ENCODE measurements at regions not wholly inside any gene's neighbourhood (a gene's known extent, or its start where the extent isn't known, plus 50 kb on each side); places are given as distances from the start of the nearest gene placed in this dataset.

DNA sequence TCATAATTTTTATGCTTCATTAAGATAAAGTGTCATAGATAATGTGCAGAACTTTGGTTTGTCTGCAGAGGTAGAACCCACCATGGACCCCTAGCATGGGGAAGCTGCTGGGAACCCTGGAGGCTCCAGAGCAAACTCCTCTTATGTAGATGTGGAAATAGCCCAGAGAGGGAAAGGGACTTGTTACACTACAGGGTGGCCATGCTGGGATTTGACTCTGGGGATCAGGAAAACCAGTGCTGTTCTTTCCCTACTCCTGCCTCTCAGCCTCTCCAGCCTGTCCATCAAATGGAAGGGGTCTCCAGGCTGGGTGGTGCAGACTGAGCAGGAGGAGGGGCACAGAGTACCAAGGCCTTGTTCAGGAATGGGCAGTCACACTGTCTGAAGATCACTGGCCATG, 54.2 kb downstream of the MSX1 start:
- intact Hi-C loops (cut with DNase I, micrococcal nuclease), result no loop called here
- ATAC-seq, result no peak
- no peak overlapping the region for H3K4me3 ChIP-seq
- TF ChIP-seq, protein P1, sequence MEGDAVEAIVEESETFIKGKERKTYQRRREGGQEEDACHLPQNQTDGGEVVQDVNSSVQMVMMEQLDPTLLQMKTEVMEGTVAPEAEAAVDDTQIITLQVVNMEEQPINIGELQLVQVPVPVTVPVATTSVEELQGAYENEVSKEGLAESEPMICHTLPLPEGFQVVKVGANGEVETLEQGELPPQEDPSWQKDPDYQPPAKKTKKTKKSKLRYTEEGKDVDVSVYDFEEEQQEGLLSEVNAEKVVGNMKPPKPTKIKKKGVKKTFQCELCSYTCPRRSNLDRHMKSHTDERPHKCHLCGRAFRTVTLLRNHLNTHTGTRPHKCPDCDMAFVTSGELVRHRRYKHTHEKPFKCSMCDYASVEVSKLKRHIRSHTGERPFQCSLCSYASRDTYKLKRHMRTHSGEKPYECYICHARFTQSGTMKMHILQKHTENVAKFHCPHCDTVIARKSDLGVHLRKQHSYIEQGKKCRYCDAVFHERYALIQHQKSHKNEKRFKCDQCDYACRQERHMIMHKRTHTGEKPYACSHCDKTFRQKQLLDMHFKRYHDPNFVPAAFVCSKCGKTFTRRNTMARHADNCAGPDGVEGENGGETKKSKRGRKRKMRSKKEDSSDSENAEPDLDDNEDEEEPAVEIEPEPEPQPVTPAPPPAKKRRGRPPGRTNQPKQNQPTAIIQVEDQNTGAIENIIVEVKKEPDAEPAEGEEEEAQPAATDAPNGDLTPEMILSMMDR (IDR thresholded peaks at IDR 0.05), result no peak
- no peaks in the 10 kb centered on the region for H3K9me3 ChIP-seq
- DNase-seq, result no peak
- no peaks in the 10 kb centered on the region for H3K4me1 ChIP-seq (ENCODE audit: low read depth)
- H3K36me3 ChIP-seq (ENCODE audit: low read depth), result no peaks in the 10 kb centered on the region

DNA sequence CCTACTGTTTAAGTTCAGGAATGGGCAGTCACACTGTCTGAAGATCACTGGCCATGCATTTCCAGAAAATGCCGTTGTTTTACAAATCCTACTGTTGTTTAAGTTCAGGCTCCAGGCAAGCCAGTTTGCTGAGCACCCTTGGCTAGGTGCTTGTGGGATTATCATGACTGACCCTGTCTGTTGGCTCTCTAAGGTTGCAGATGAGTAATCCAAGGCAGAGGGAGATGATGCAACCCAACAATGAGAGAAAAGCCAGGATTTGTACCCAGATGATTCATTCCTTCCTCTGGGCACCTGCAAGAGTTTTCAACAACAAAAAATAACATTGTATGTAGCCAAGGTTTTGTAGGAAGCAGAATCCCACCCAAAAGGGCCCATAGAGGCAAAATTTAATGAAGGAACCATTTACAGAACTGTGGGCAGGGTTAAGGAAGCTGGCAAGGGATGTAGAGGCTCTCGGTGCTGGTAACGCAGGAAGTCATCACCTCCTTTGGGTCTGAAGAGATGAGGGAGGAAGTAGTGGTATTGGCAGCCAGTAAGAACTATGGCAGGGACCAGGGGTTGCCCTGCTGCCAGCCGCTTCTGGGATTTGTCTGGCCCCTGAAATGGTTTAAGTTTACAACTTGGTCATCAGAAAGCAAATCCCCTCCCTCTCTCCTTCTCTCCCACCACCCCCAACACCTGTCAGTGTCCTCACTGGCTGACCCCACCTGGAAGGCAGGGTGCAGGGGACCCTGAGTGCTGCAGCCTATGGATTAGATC, 54.8 kb downstream of the MSX1 start:
- no peak for DNase-seq
- no peak for ATAC-seq
- Histone ChIP-seq H3K4me3 (no peak overlapping the region), H3K36me3 (ENCODE audit: low read depth) (no peaks in the 10 kb centered on the region), H3K9me3 (no peaks in the 10 kb centered on the region), H3K4me1 (ENCODE audit: low read depth) (no peaks in the 10 kb centered on the region)
- intact Hi-C loops (cut with DNase I, micrococcal nuclease), result no loop called here
- TF ChIP-seq, protein P1 (IDR thresholded peaks at IDR 0.05), result no peak

DNA sequence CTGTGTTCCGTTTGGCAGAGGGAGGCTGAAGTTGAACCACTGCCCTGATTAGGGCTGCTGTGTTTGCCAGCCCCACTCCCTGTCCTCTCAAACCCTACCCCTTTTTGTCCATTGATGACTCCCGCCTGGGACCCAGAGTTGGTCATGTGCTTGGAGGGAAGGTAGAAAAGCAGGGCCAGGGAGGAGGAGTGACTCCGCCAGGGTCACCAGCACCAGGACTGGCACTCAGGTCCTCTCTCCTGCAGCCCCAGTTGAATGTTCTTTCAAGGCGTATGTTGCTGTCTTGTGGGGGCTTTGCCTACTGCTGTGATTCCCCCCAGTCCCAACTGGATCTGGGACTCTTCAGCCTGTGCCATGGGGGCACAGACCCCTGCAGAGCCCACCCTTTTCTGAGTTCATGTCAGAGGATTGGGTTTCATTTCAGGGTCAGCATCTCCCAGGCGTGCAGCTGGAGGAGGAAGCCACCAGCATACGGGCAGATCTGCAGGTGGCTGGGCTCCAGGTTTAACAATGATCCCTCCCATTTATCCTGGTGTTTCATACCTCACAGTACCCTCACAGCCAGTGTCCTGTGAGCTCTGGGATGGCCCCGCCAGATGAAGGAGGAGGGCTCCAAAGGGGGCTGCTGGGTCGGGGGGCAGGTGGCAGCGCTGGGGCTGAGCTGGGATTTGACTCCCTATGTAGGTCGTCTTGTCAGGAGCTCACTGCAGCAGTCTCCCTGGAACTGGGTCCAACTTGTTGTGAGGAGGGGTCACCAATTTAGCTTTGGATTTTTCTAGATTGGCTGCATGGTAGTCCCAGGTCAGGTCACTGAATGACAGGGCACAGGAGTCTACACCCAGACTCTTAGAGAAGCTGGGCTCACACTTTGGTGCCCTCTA, 55.7 kb downstream of the MSX1 start:
- intact Hi-C loops (cut with DNase I, micrococcal nuclease), result no loop called here
- ATAC-seq (no peak), DNase-seq (no peak)
- no peaks in the 10 kb centered on the region for H3K36me3 ChIP-seq (ENCODE audit: low read depth)
- no peaks in the 10 kb centered on the region for H3K4me1 ChIP-seq (ENCODE audit: low read depth)
- H3K9me3 ChIP-seq, result no peaks in the 10 kb centered on the region
- TF ChIP-seq, protein P1 (IDR thresholded peaks at IDR 0.05), result no peak
- H3K4me3 ChIP-seq, result no peak overlapping the region

- TF ChIP-seq, protein P1 (IDR thresholded peaks at IDR 0.05), result no peak
- ATAC-seq (no peak), DNase-seq (no peak)
- Histone ChIP-seq H3K9me3 (no peaks in the 10 kb centered on the region), H3K4me1 (ENCODE audit: low read depth) (no peaks in the 10 kb centered on the region), H3K4me3 (no peak overlapping the region), H3K36me3 (ENCODE audit: low read depth) (no peaks in the 10 kb centered on the region)
- intact Hi-C loops (cut with DNase I, micrococcal nuclease), result no loop called here
These were observed 58.6 kb downstream of the MSX1 start for GRCh38 chr4:4918067-4918466.

GRCh38 chr4:4919927-4920326, 60.5 kb downstream of the MSX1 start:
- H3K36me3 ChIP-seq (ENCODE audit: low read depth), result no peaks in the 10 kb centered on the region
- DNase-seq (peak in 1 of 3 donors; percentile 58), ATAC-seq (no peak)
- TF ChIP-seq, protein P1 (IDR thresholded peaks at IDR 0.05), result no peak
- H3K9me3 ChIP-seq, result no peaks in the 10 kb centered on the region
- no peak overlapping the region for H3K4me3 ChIP-seq
- no peaks in the 10 kb centered on the region for H3K4me1 ChIP-seq (ENCODE audit: low read depth)
- intact Hi-C loops (cut with DNase I, micrococcal nuclease), result no loop called here

Measured in mucosa of descending colon (tissue), 3 donors.